AG04450 (cell line): ENCODE measurements at regions not wholly inside any gene's neighbourhood (a gene's known extent, or its start where the extent isn't known, plus 50 kb on each side); places are given as distances from the start of the nearest gene placed in this dataset.

ENCODE experiments used
- CTCF ChIA-PET: fragments of 300-600, 350-600 bp; formaldehyde crosslinking; extraction: SDS; loops from one replicate; lab custom pipeline; 2022; ENCODE audit warnings: antibody characterized with exemption, inconsistent platforms; lab: Charles Lee
- POLR2A ChIA-PET: fragments of 350-600 bp; formaldehyde crosslinking; extraction: SDS; loops from one replicate; lab custom pipeline; 2021; ENCODE audit warnings: antibody characterized with exemption, inconsistent platforms; lab: Yijun Ruan, JAX
- DNase-seq: peaks from one replicate; pipeline ENCODE4 v3.0.0-alpha.2; 2011; ENCODE audit warnings: low read depth, low spot score
- H3K27ac ChIP-seq: one replicate; pipeline ENCODE4 v1.5.1; 2012; ENCODE audit warnings: low read depth, low read length, control low read depth
- H3K27me3 ChIP-seq: one replicate; pipeline ENCODE4 v1.6.0; 2012; ENCODE audit warnings: low read length; ENCODE audit not compliant: control insufficient read depth, insufficient read depth
- H3K4me3 ChIP-seq: 2 replicates; pipeline ENCODE4 v1.5.1; 2011; ENCODE audit warnings: mild to moderate bottlenecking, low read depth, low read length, control low read depth
- H3K9me3 ChIP-seq: 2 replicates; pipeline ENCODE4 v1.5.1; 2012; ENCODE audit warnings: low read length; ENCODE audit not compliant: control insufficient read depth, insufficient read depth
- CTCF ChIP-seq: IDR thresholded peaks from 2 replicates; pipeline ENCODE4 v1.5.1; 2011; ENCODE audit warnings: low read depth, low read length, control low read depth, inconsistent platforms

GRCh38 chr13:73715114-73715910 lies 418.9 kb downstream of the KLF12 start:
- no peaks in the 10 kb centered on the region for H3K9me3 ChIP-seq
- no peak overlapping the region for H3K27ac ChIP-seq
- no peak overlapping the region for H3K4me3 ChIP-seq
- H3K27me3 ChIP-seq = no peaks in the 10 kb centered on the region
- DNase-seq = no peak
- ChIA-PET CTCF (no interaction called here), POLR2A (no interaction called here)
- no peak for TF ChIP-seq CTCF

- H3K9me3 ChIP-seq = no peaks in the 10 kb centered on the region
- TF ChIP-seq CTCF = no peak
- H3K27ac ChIP-seq = no peak overlapping the region
- H3K27me3 ChIP-seq = no peaks in the 10 kb centered on the region
- ChIA-PET CTCF (no interaction called here), POLR2A (no interaction called here)
- H3K4me3 ChIP-seq = no peak overlapping the region
- no peak for DNase-seq
Measured at GRCh38 chr13:73714522-73714921, 419.7 kb downstream of the KLF12 start.

GRCh38 chr13:73708393-73708985 lies 425.7 kb downstream of the KLF12 start:
- no peak overlapping the region for H3K4me3 ChIP-seq
- H3K27me3 ChIP-seq = no peaks in the 10 kb centered on the region
- peak; percentile 39 for DNase-seq
- POLR2A ChIA-PET = no interaction called here
- CTCF ChIA-PET = no interaction called here
- no peak overlapping the region for H3K27ac ChIP-seq
- H3K9me3 ChIP-seq = no peaks in the 10 kb centered on the region
- peak; percentile 90 for TF ChIP-seq CTCF

GRCh38 chr13:73704587-73704986 lies 429.6 kb downstream of the KLF12 start:
- Histone ChIP-seq H3K9me3 (no peaks in the 10 kb centered on the region), H3K4me3 (no peak overlapping the region), H3K27ac (no peak overlapping the region), H3K27me3 (no peaks in the 10 kb centered on the region)
- CTCF ChIA-PET = no interaction called here
- TF ChIP-seq CTCF = no peak
- DNase-seq = no peak
- POLR2A ChIA-PET = no interaction called here

GRCh38 chr13:73703606-73704005 lies 430.6 kb downstream of the KLF12 start:
- no peaks in the 10 kb centered on the region for H3K27me3 ChIP-seq
- ChIA-PET POLR2A (no interaction called here), CTCF (no interaction called here)
- no peak overlapping the region for H3K4me3 ChIP-seq
- H3K27ac ChIP-seq = no peak overlapping the region
- no peaks in the 10 kb centered on the region for H3K9me3 ChIP-seq
- no peak for DNase-seq
- no peak for TF ChIP-seq CTCF
